ENCODE measurements at regions not wholly inside any gene's neighbourhood (a gene's known extent, or its start where the extent isn't known, plus 50 kb on each side); places are given as distances from the start of the nearest gene placed in this dataset.

- H3K36me3 ChIP-seq (ENCODE audit: insufficient read depth, low read length): no peaks in the 10 kb centered on the region
Observed at GRCh38 chr4:171622729-171623128, 190.5 kb upstream of the GALNTL6 start.

GRCh38 chr4:171621646-171622045 is 191.6 kb upstream of the GALNTL6 start:
- no peaks in the 10 kb centered on the region for H3K27me3 ChIP-seq (ENCODE audit: insufficient read depth, low read length)
- no peak overlapping the region for H3K4me3 ChIP-seq (ENCODE audit: low read length)
- no peaks in the 10 kb centered on the region for H3K4me1 ChIP-seq (ENCODE audit: insufficient read depth, low read length)
- no peak overlapping the region for H2AFZ ChIP-seq (ENCODE audit: low read depth, low read length)
- no peaks in the 10 kb centered on the region for H3K36me3 ChIP-seq (ENCODE audit: insufficient read depth, low read length)
- no peaks in the 10 kb centered on the region for H3K9me3 ChIP-seq (ENCODE audit: low read length)

More at GRCh38 chr4:171622729-171623128, 190.5 kb upstream of the GALNTL6 start:
- H3K9me3 ChIP-seq (ENCODE audit: low read length): no peaks in the 10 kb centered on the region
- H3K4me1 ChIP-seq (ENCODE audit: insufficient read depth, low read length): no peaks in the 10 kb centered on the region
- H3K27me3 ChIP-seq (ENCODE audit: insufficient read depth, low read length): no peaks in the 10 kb centered on the region
- no peak overlapping the region for H2AFZ ChIP-seq (ENCODE audit: low read depth, low read length)
- H3K4me3 ChIP-seq (ENCODE audit: low read length): no peak overlapping the region

DNA sequence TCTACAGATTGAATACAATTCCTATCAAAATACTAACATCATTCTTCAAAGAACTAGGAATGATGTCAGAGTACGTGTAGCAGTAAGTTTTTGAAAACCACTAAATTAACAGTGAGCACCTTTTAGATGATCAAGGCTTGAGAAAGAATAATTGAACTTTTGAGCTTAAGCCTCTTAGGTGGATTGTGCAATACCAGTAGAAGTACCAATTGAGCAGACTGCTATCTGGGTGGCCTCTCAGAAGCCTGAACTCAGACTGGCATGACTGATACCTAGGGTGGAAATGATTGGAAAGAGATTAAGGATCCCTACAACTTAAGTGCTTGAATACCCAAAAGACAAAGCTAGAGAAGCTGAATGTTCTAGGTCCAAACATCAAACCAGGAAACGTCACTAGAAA is 200.3 kb upstream of the GALNTL6 start:
- Histone ChIP-seq H3K27me3 (ENCODE audit: insufficient read depth, low read length) (no peaks in the 10 kb centered on the region), H2AFZ (ENCODE audit: low read depth, low read length) (no peak overlapping the region), H3K9me3 (ENCODE audit: low read length) (no peaks in the 10 kb centered on the region), H3K36me3 (ENCODE audit: insufficient read depth, low read length) (no peaks in the 10 kb centered on the region), H3K4me3 (ENCODE audit: low read length) (no peak overlapping the region), H3K4me1 (ENCODE audit: insufficient read depth, low read length) (no peaks in the 10 kb centered on the region)

DNA sequence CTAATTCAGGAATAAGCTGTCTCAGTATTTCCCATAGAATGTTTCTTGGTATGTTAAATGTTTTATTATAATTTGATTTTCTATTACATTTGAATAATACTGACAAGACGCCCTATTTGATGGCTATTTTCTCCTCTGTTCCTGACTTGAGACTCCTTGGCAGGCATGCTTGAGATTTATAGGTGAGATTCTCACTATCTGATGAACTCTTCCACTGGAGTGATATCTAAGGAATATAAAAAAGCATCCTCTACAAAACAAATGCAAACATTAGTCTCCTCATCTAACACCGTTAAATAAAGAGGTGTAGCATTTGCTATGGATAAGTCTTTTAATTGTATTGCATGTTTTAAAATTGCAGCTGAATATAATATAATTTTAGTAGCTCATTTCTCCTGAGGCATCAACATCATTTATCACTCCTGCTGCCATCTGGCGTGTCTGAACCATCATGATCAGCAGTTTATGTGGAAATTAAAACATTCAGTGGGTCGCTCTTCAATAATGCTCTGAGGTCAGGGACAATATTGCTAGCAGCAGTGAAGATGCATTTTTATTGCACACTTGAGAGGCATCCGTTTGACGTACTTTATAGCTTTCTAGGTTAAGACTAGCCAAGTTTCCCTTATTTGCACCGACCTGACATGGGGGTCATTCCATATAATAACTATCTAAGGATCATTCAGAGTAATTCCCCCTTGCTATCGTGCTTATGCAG is 210.4 kb upstream of the GALNTL6 start:
- H3K27me3 ChIP-seq (ENCODE audit: insufficient read depth, low read length): no peaks in the 10 kb centered on the region
- H3K36me3 ChIP-seq (ENCODE audit: insufficient read depth, low read length): no peaks in the 10 kb centered on the region
- H3K4me1 ChIP-seq (ENCODE audit: insufficient read depth, low read length): no peaks in the 10 kb centered on the region
- H2AFZ ChIP-seq (ENCODE audit: low read depth, low read length): no peak overlapping the region
- no peak overlapping the region for H3K4me3 ChIP-seq (ENCODE audit: low read length)
- no peaks in the 10 kb centered on the region for H3K9me3 ChIP-seq (ENCODE audit: low read length)

- Histone ChIP-seq H3K27me3 (ENCODE audit: insufficient read depth, low read length) (no peaks in the 10 kb centered on the region), H3K9me3 (ENCODE audit: low read length) (no peaks in the 10 kb centered on the region), H3K4me1 (ENCODE audit: insufficient read depth, low read length) (no peaks in the 10 kb centered on the region), H3K36me3 (ENCODE audit: insufficient read depth, low read length) (no peaks in the 10 kb centered on the region), H3K4me3 (ENCODE audit: low read length) (no peak overlapping the region), H2AFZ (ENCODE audit: low read depth, low read length) (no peak overlapping the region)
Observed at GRCh38 chr4:171601091-171601490, 212.1 kb upstream of the GALNTL6 start.

DNA sequence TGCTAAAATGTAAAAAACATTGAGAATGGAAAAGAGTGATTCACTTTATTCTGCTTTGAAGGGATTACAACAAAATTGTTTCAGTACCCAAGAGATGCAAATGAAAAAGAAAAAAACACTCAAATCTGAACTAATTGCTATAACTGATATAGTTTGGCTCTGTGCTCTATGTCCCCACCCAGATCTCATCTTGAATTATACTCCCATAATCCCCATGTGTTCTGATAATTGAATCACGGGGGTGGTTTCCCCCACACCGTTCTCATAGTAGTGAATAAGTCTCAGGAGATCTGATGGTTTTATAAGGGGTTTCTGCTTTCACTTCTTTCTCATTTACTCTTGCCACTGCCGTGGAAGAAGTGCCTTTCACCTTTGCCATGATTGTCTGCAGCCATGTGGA is 213.6 kb upstream of the GALNTL6 start:
- H3K36me3 ChIP-seq (ENCODE audit: insufficient read depth, low read length): no peaks in the 10 kb centered on the region
- H2AFZ ChIP-seq (ENCODE audit: low read depth, low read length): no peak overlapping the region
- H3K27me3 ChIP-seq (ENCODE audit: insufficient read depth, low read length): no peaks in the 10 kb centered on the region
- H3K4me1 ChIP-seq (ENCODE audit: insufficient read depth, low read length): no peaks in the 10 kb centered on the region
- no peak overlapping the region for H3K4me3 ChIP-seq (ENCODE audit: low read length)
- H3K9me3 ChIP-seq (ENCODE audit: low read length): no peaks in the 10 kb centered on the region

GRCh38 chr4:171594293-171594692 is 218.9 kb upstream of the GALNTL6 start:
- Histone ChIP-seq H2AFZ (ENCODE audit: low read depth, low read length) (no peak overlapping the region), H3K9me3 (ENCODE audit: low read length) (no peaks in the 10 kb centered on the region), H3K36me3 (ENCODE audit: insufficient read depth, low read length) (no peaks in the 10 kb centered on the region), H3K27me3 (ENCODE audit: insufficient read depth, low read length) (no peaks in the 10 kb centered on the region), H3K4me1 (ENCODE audit: insufficient read depth, low read length) (no peaks in the 10 kb centered on the region), H3K4me3 (ENCODE audit: low read length) (no peak overlapping the region)

DNA sequence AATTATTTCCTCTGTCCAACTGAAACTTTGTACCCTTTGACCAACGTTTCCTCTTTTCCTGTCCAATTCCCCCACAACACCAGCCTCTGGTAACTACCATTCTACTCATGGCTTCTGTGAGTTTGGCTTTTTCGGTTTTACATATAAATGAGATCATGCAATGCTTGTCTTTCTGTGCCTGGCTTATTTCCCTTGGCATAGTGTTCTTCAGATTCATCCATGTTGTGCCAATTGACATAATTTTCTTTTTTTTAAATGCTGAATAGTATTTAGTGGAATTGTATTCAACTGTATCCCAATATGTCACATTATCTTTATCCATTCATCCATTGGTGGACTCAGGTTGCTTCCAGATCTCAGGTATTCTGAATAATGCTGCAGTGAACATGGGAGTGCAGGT is 222.5 kb upstream of the GALNTL6 start:
- Histone ChIP-seq H3K36me3 (ENCODE audit: insufficient read depth, low read length) (no peaks in the 10 kb centered on the region), H3K4me1 (ENCODE audit: insufficient read depth, low read length) (no peaks in the 10 kb centered on the region), H3K27me3 (ENCODE audit: insufficient read depth, low read length) (no peaks in the 10 kb centered on the region), H3K9me3 (ENCODE audit: low read length) (no peaks in the 10 kb centered on the region), H2AFZ (ENCODE audit: low read depth, low read length) (no peak overlapping the region), H3K4me3 (ENCODE audit: low read length) (no peak overlapping the region)

DNA sequence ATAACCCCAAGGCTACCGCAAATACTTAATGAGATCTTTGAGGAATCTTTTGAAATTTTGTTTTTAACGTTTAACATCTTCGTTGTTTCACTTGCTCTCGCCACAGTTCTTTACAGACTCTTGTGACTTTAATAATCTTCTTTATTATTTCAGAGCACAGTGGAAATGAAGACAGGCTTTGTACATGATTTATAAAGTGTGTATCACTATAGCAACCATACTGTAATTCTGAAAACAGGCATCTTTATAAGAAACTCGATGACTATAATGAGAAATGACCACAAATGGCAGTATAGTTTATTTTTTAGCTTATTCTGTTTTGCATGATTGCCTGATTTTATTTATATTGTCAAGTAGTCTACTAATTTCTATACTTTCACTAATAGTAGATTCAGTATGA is 224.4 kb upstream of the GALNTL6 start:
- H3K36me3 ChIP-seq (ENCODE audit: insufficient read depth, low read length): no peaks in the 10 kb centered on the region
- H2AFZ ChIP-seq (ENCODE audit: low read depth, low read length): no peak overlapping the region
- no peaks in the 10 kb centered on the region for H3K9me3 ChIP-seq (ENCODE audit: low read length)
- H3K4me3 ChIP-seq (ENCODE audit: low read length): no peak overlapping the region
- no peaks in the 10 kb centered on the region for H3K4me1 ChIP-seq (ENCODE audit: insufficient read depth, low read length)
- no peaks in the 10 kb centered on the region for H3K27me3 ChIP-seq (ENCODE audit: insufficient read depth, low read length)

GRCh38 chr4:171588051-171588545 is 225.1 kb upstream of the GALNTL6 start:
- H3K4me1 ChIP-seq (ENCODE audit: insufficient read depth, low read length): no peaks in the 10 kb centered on the region
- no peaks in the 10 kb centered on the region for H3K9me3 ChIP-seq (ENCODE audit: low read length)
- no peak overlapping the region for H3K4me3 ChIP-seq (ENCODE audit: low read length)
- H3K27me3 ChIP-seq (ENCODE audit: insufficient read depth, low read length): no peaks in the 10 kb centered on the region
- H2AFZ ChIP-seq (ENCODE audit: low read depth, low read length): no peak overlapping the region
- no peaks in the 10 kb centered on the region for H3K36me3 ChIP-seq (ENCODE audit: insufficient read depth, low read length)

- Histone ChIP-seq H3K4me1 (ENCODE audit: insufficient read depth, low read length) (no peaks in the 10 kb centered on the region), H3K9me3 (ENCODE audit: low read length) (no peaks in the 10 kb centered on the region), H3K4me3 (ENCODE audit: low read length) (no peak overlapping the region), H2AFZ (ENCODE audit: low read depth, low read length) (no peak overlapping the region), H3K27me3 (ENCODE audit: insufficient read depth, low read length) (no peaks in the 10 kb centered on the region), H3K36me3 (ENCODE audit: insufficient read depth, low read length) (no peaks in the 10 kb centered on the region)
Observed at GRCh38 chr4:171583790-171584189, 229.4 kb upstream of the GALNTL6 start.

DNA sequence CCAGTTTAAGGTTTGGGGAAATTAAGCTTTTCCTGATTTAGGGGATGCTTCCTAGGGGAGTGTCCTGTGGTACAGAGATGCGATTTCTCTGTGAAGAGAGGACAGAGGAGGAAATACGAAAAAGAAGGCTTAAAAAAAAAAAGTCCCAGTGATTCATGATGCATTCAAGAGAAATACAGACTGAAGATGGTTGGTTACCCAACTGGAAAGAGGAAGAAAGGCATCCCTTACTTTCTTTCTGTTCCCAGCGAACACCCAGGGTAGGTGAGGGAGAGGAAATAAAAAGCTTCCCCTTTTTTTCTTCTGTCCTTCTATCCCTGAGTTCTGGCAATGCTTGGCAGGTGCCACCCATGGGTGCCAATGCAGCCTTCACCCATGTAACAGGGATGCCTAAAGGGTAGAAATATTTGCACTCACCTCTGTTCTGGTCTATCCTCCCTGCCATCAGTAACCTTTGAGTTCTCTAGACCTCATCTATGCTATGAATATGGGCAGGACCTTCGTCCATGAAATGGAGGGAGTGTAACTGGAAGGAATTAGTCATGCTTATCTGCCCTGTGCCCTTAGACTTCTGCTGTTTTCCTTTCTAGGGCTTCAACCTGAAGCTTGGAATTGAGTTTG is 230.1 kb upstream of the GALNTL6 start:
- Histone ChIP-seq H3K4me3 (ENCODE audit: low read length) (no peak overlapping the region), H3K9me3 (ENCODE audit: low read length) (no peaks in the 10 kb centered on the region), H3K4me1 (ENCODE audit: insufficient read depth, low read length) (no peaks in the 10 kb centered on the region), H3K36me3 (ENCODE audit: insufficient read depth, low read length) (no peaks in the 10 kb centered on the region), H2AFZ (ENCODE audit: low read depth, low read length) (no peak overlapping the region), H3K27me3 (ENCODE audit: insufficient read depth, low read length) (no peaks in the 10 kb centered on the region)

DNA sequence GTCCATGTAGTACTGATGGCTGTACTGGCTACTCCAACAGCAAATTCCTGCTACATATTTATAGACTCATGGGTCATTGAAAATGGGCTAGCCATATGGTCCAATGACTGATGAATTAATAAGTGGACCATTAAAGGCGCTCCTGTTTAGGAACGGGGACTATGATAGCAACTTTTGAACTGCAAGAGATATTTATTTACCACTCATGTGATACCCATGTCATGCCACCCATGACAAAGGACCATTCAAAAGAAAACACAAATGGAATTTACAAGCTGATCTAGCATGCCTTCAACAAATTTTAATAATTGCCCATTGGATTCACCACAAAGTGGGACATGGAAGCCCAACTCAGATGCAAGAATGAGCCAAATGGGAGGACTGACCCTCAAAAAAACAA is 240.0 kb upstream of the GALNTL6 start:
- H2AFZ ChIP-seq (ENCODE audit: low read depth, low read length): no peak overlapping the region

More for the DNA sequence above, 240.0 kb upstream of the GALNTL6 start:
- Histone ChIP-seq H3K36me3 (ENCODE audit: insufficient read depth, low read length) (no peaks in the 10 kb centered on the region), H3K4me3 (ENCODE audit: low read length) (no peak overlapping the region), H3K27me3 (ENCODE audit: insufficient read depth, low read length) (no peaks in the 10 kb centered on the region), H3K4me1 (ENCODE audit: insufficient read depth, low read length) (no peaks in the 10 kb centered on the region), H3K9me3 (ENCODE audit: low read length) (no peaks in the 10 kb centered on the region)
